SK-N-SH (cell line): ENCODE measurements at regions not wholly inside any gene's neighbourhood (a gene's known extent, or its start where the extent isn't known, plus 50 kb on each side); places are given as distances from the start of the nearest gene placed in this dataset.

ENCODE experiments used
- CTCF ChIA-PET: fragments of 300-600, 350-600 bp; formaldehyde crosslinking; extraction: SDS; loops from one replicate; lab custom pipeline; 2021; lab: Yijun Ruan, JAX
- POLR2A ChIA-PET: fragments of 350-600 bp; sonication (Branson Sonifier 250); formaldehyde crosslinking; extraction: SDS; loops from one replicate; lab custom pipeline; 2020; ENCODE audit warnings: antibody characterized with exemption, inconsistent platforms; lab: Yijun Ruan, JAX
- DNase-seq: peaks from one replicate; pipeline ENCODE4 v3.0.0; 2012
- H2AFZ ChIP-seq: fragments of 200-600 bp; sonication (generic); 2 replicates; pipeline ENCODE4 v1.8.1; 2016; ENCODE audit warnings: antibody characterized with exemption, mild to moderate bottlenecking, low read depth
- H3F3A ChIP-seq: fragments of 200-600 bp; sonication (generic); replicated peaks from 2 replicates; pipeline ENCODE3; 2016; ENCODE audit warnings: antibody characterized with exemption, mild to moderate bottlenecking; ENCODE audit not compliant: insufficient read depth
- H3K27ac ChIP-seq, 2 experiments: fragments of 200-500 bp in 1 of 2; fragments of 200-600 bp in 1 of 2; sonication (Bioruptor generic) in 1 of 2; sonication (generic), shearing (Covaris generic) in 1 of 2; 2 replicates each; pipeline versions ENCODE4 v1.5.1 to v1.6.1; 2014 to 2016; ENCODE audit warnings: low read depth in 2 of 2, inconsistent platforms in 1 of 2, low read length in 1 of 2, mild to moderate bottlenecking in 1 of 2, mixed read lengths in 1 of 2
- H3K27me3 ChIP-seq: fragments of 200-600 bp; sonication (generic), shearing (Covaris generic); 2 replicates; pipeline ENCODE4 v1.6.1; 2016; ENCODE audit warnings: mixed run types; ENCODE audit not compliant: insufficient read depth
- H3K36me3 ChIP-seq, 2 experiments: fragments of 200-500 bp in 1 of 2; fragments of 200-600 bp in 1 of 2; sonication (Bioruptor generic) in 1 of 2; sonication (generic) in 1 of 2; replicated peaks in 1 of 2; 2 replicates each; pipeline versions ENCODE3 to v1.5.1; 2014 to 2016; ENCODE audit warnings: low read length in 1 of 2, mild to moderate bottlenecking in 1 of 2; ENCODE audit not compliant: insufficient read depth in 2 of 2, control insufficient read depth in 1 of 2
- H3K4me1 ChIP-seq, 2 experiments: fragments of 200-500 bp in 1 of 2; fragments of 200-600 bp in 1 of 2; sonication (Bioruptor generic) in 1 of 2; sonication (generic), shearing (Covaris generic) in 1 of 2; 2 replicates each; pipeline versions ENCODE4 v1.5.1 to v1.6.1; 2014 to 2016; ENCODE audit warnings: low read depth in 1 of 2, low read length in 1 of 2, mixed run types in 1 of 2; ENCODE audit not compliant: insufficient read depth in 2 of 2, control insufficient read depth in 1 of 2
- H3K4me2 ChIP-seq: fragments of 200-600 bp; sonication (generic), shearing (Covaris generic); 2 replicates; pipeline ENCODE4 v1.6.1; 2017; ENCODE audit warnings: mixed run types
- H3K4me3 ChIP-seq, 2 experiments: fragments of 200-500 bp in 1 of 2; fragments of 200-600 bp in 1 of 2; sonication (Bioruptor generic) in 1 of 2; sonication (generic), shearing (Covaris generic) in 1 of 2; 2 replicates each; pipeline versions ENCODE4 v1.5.1 to v1.8.1; 2014 to 2016; ENCODE audit warnings: low read depth in 2 of 2, inconsistent platforms in 1 of 2, low read length in 1 of 2, mild to moderate bottlenecking in 1 of 2, mixed read lengths in 1 of 2, moderate library complexity in 1 of 2
- H3K79me2 ChIP-seq: fragments of 200-600 bp; sonication (generic); 2 replicates; pipeline ENCODE4 v1.8.1; 2017; ENCODE audit warnings: mild to moderate bottlenecking; ENCODE audit not compliant: insufficient read depth
- H3K9ac ChIP-seq: fragments of 200-600 bp; sonication (generic); 2 replicates; pipeline ENCODE4 v1.6.1; 2017; ENCODE audit warnings: mixed run types
- H3K9me2 ChIP-seq: fragments of 200-600 bp; sonication (generic); 2 replicates; pipeline ENCODE4 v1.6.1; 2017; ENCODE audit warnings: mixed run types
- H3K9me3 ChIP-seq: fragments of 200-600 bp; sonication (generic); 2 replicates; pipeline ENCODE4 v1.6.1; 2017; ENCODE audit warnings: mixed run types, mild to moderate bottlenecking, moderate library complexity
- H4K20me1 ChIP-seq: fragments of 200-600 bp; sonication (generic); 2 replicates; pipeline ENCODE4 v1.6.1; 2017; ENCODE audit warnings: mild to moderate bottlenecking, mixed run types; ENCODE audit not compliant: insufficient read depth
- EP300 ChIP-seq, 2 experiments: IDR thresholded peaks; 2 replicates each; pipeline versions ENCODE4 v1.4.0 to v1.6.1; 2012; ENCODE audit warnings: borderline replicate concordance in 1 of 2, low read depth in 1 of 2, low read length in 1 of 2
- FOXJ3 ChIP-seq: sonication (generic); formaldehyde crosslinking; IDR thresholded peaks from 2 replicates; pipeline ENCODE4 v1.5.1; 2020; ENCODE audit warnings: mild to moderate bottlenecking, missing genetic modification reagents
- MEF2A ChIP-seq: IDR thresholded peaks from 2 replicates; pipeline ENCODE4 v1.4.0; 2012; ENCODE audit warnings: low read depth, borderline replicate concordance
- NRF1 ChIP-seq: IDR thresholded peaks from 2 replicates; pipeline ENCODE4 v1.6.1; 2012; ENCODE audit warnings: low read depth, mild to moderate bottlenecking, low read length
- RAD21 ChIP-seq: IDR thresholded peaks from 2 replicates; pipeline ENCODE4 v1.6.1; 2012; ENCODE audit warnings: mild to moderate bottlenecking, low read length
- RCOR1 ChIP-seq: fragments of 150-350 bp; IDR thresholded peaks from 2 replicates; pipeline ENCODE4 v1.6.1; 2017; ENCODE audit warnings: antibody characterized with exemption, low read length
- SMC3 ChIP-seq: IDR thresholded peaks from 2 replicates; pipeline ENCODE4 v1.6.1; 2012; ENCODE audit warnings: low read depth, low read length, improper control_type of control experiment
- TAF1 ChIP-seq: IDR thresholded peaks from 2 replicates; pipeline ENCODE4 v1.6.1; 2012; ENCODE audit warnings: low read depth, mild to moderate bottlenecking, low read length, moderate library complexity, borderline replicate concordance
- TCF12 ChIP-seq: IDR thresholded peaks from 2 replicates; pipeline ENCODE4 v1.4.0; 2012
- TEAD4 ChIP-seq: IDR thresholded peaks from 2 replicates; pipeline ENCODE4 v1.4.0; 2012; ENCODE audit warnings: mild to moderate bottlenecking, borderline replicate concordance; ENCODE audit not compliant: insufficient read depth
- USF1 ChIP-seq: IDR thresholded peaks from 2 replicates; pipeline ENCODE4 v1.4.0; 2012; ENCODE audit warnings: low read depth, borderline replicate concordance
- ZBTB33 ChIP-seq: IDR thresholded peaks from 2 replicates; pipeline ENCODE4 v1.4.0; 2012; ENCODE audit warnings: low read depth, borderline replicate concordance
- whole genome bisulfite sequencing: methylation state at CpG from one replicate; pipeline ENCODE4 v1.1.6; 2017; ENCODE audit warnings: low lambda C conversion rate; 5-methylcytosine and 5-hydroxymethylcytosine counted together
- TF ChIP-seq, protein P1 (sequence below): fragments of 200-600 bp; sonication (generic); IDR thresholded peaks from 2 replicates; pipeline ENCODE4 v1.6.1; 2017; ENCODE audit warnings: antibody characterized with exemption, mild to moderate bottlenecking, moderate library complexity

DNA sequence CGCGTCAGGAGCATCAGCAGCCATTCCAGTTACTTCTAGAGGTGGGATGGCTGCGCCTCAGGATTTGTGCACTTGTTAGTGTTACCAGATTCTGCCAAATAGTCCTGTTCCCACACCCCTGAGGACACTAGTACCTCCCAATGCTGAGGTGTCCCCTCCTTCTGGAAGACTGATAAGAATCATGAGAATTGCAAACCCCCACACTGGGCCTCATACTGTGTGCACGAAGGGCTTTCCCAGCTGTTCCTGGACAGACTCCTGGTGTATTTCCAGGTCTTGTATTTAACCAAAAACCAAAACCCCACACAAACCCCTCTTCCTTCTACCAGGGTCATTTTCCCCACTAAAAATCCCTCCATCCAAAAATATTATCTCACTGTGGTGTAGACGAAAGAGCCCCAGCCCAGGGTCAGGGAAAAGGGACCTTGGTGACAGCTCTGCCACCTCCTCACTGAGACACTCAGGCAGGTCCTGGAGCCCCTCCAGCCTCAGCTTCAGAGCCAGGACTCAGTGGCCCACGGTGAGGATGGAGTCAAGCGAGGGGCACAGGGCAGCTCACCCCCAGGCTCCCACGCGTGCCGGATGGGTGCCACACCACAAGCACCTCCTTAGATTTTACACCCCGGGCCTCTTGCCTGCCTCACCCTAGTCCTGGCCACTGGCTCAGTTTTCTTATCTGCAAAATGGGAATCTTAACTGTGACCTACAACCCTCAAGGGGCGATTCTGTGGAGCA is 131.4 kb upstream of the RUNX3 start:
- no peaks in the 10 kb centered on the region for H3K9me2 ChIP-seq
- no peaks in the 10 kb centered on the region for H3F3A ChIP-seq
- 52% methylated on average over 8 of the region's 12 CpGs for WGBS
- no peak overlapping the region for H3K9ac ChIP-seq
- H3K9me3 ChIP-seq, result no peaks in the 10 kb centered on the region
- TF ChIP-seq, protein P1, sequence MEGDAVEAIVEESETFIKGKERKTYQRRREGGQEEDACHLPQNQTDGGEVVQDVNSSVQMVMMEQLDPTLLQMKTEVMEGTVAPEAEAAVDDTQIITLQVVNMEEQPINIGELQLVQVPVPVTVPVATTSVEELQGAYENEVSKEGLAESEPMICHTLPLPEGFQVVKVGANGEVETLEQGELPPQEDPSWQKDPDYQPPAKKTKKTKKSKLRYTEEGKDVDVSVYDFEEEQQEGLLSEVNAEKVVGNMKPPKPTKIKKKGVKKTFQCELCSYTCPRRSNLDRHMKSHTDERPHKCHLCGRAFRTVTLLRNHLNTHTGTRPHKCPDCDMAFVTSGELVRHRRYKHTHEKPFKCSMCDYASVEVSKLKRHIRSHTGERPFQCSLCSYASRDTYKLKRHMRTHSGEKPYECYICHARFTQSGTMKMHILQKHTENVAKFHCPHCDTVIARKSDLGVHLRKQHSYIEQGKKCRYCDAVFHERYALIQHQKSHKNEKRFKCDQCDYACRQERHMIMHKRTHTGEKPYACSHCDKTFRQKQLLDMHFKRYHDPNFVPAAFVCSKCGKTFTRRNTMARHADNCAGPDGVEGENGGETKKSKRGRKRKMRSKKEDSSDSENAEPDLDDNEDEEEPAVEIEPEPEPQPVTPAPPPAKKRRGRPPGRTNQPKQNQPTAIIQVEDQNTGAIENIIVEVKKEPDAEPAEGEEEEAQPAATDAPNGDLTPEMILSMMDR, result no peak
- H4K20me1 ChIP-seq, result no peaks in the 10 kb centered on the region
- no peaks in the 10 kb centered on the region for H3K79me2 ChIP-seq
- POLR2A ChIA-PET, result no interaction called here
- DNase-seq, result no peak
- H3K36me3 ChIP-seq, result no peaks in the 10 kb centered on the region
- no peak overlapping the region for H3K27ac ChIP-seq
- CTCF ChIA-PET, result interaction anchor here (0.9 kb wide), 1 partner anchor 25 kb away, joined by 3 read pairs; no protein-coding TSS in a partner anchor
- no peak overlapping the region for H3K4me2 ChIP-seq
- peaks cover 19% of the 10 kb centered on the region; the same call in 1 of the 2 replicates for H3K27me3 ChIP-seq
- no peak overlapping the region for H3K4me3 ChIP-seq
- peaks cover 0 to 17% of the 10 kb centered on the region in 2 experiments; a peak in 1 of 4 replicates for H3K4me1 ChIP-seq
- H2AFZ ChIP-seq, result no peak overlapping the region

DNA sequence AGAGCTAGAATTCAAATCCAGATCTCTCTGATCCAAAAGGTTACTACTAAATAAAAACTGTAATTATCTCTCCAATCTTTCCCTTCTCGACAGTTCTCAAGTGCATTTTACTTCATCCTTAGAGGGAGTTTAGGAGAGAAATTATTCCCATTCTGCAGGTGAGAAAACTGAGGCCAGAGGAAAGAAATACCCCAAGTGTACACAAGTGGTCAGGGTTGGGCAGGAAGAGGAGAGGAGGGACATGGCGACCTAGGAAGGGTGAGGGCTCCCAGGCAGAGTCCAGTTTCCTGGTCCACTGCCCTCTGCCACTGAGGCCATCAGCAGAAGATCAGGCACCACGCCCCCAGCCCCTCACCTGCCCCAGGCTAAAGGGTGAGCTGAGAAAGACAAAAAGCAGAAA is 127.1 kb upstream of the RUNX3 start:
- Histone ChIP-seq H3K36me3 (no peaks in the 10 kb centered on the region), H3F3A (no peaks in the 10 kb centered on the region), H3K9ac (no peak overlapping the region), H3K4me3 (no peak overlapping the region), H4K20me1 (no peaks in the 10 kb centered on the region), H3K27me3 (peaks cover 36% of the 10 kb centered on the region; the same call in 1 of the 2 replicates), H2AFZ (no peak overlapping the region), H3K9me3 (no peaks in the 10 kb centered on the region), H3K27ac (no peak overlapping the region), H3K4me1 (peaks cover 0 to 12% of the 10 kb centered on the region in 2 experiments; a peak in 1 of 4 replicates), H3K9me2 (no peaks in the 10 kb centered on the region), H3K79me2 (no peaks in the 10 kb centered on the region), H3K4me2 (no peak overlapping the region)
- ChIA-PET CTCF (interaction anchor here (0.8 to 1.1 kb wide), 3 partner anchors 10 to 126 kb away, joined by 3 read pairs; no protein-coding TSS in a partner anchor), POLR2A (no interaction called here)
- 19% methylated on average over 3 of the region's 3 CpGs for WGBS
- DNase-seq, result no peak
- TF ChIP-seq RAD21 (no peak), ZBTB33 (no peak), RCOR1 (no peak), TAF1 (no peak), EP300 (IDR thresholded peaks at IDR 0.05; ENCODE audit: borderline replicate concordance in 1 of 2, low read depth in 1 of 2, low read length in 1 of 2) (no peak), MEF2A (no peak), TEAD4 (no peak), USF1 (no peak), SMC3 (no peak), TCF12 (no peak), NRF1 (no peak), FOXJ3 (no peak)
- TF ChIP-seq, protein P1, result no peak
